ENCODE measurements at regions not wholly inside any gene's neighbourhood (a gene's known extent, or its start where the extent isn't known, plus 50 kb on each side); places are given as distances from the start of the nearest gene placed in this dataset.

DNA sequence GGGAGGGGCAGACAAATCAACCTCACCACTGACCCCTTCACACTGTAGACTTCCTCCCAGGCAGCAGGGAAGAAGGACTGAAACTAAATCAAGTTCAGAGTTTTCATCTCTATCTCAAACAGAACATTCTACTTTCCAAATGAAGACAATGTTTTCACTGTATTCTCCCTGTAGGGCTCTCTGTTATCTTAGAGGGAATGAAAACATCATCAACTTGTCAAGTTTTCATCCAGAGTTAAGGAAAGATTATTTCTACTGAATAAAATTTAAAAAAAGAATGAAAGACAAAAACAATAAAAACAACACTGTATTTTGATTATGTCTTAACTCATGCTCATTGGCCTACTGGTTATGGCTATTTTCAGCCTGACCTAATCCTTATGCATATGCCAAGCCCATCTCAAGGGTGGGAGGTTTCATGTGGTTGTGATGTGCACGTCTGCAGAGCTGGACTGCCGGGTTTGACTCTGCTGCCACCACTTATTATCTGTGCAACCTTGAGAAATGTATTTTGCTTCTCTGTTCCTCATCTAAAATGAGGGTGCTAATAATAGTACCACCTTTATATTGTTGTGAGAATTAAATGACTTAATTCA lies 152.0 kb upstream of the AVPR1A start:
- Histone ChIP-seq H3K27ac (no peak overlapping the region), H3K9me3 (no peaks in the 10 kb centered on the region), H3K36me3 (replicated peaks in 1 of 2; ENCODE audit: insufficient read depth in 1 of 2, low read depth in 2 of 2) (no peaks in the 10 kb centered on the region), H3K4me3 (no peak overlapping the region), H3K4me1 (no peaks in the 10 kb centered on the region), H3K27me3 (no peaks in the 10 kb centered on the region)
- DNase-seq (no peak), ATAC-seq (no peak)
- no peak for TF ChIP-seq POLR2A (IDR thresholded peaks at IDR 0.05)
- TF ChIP-seq, protein P1, sequence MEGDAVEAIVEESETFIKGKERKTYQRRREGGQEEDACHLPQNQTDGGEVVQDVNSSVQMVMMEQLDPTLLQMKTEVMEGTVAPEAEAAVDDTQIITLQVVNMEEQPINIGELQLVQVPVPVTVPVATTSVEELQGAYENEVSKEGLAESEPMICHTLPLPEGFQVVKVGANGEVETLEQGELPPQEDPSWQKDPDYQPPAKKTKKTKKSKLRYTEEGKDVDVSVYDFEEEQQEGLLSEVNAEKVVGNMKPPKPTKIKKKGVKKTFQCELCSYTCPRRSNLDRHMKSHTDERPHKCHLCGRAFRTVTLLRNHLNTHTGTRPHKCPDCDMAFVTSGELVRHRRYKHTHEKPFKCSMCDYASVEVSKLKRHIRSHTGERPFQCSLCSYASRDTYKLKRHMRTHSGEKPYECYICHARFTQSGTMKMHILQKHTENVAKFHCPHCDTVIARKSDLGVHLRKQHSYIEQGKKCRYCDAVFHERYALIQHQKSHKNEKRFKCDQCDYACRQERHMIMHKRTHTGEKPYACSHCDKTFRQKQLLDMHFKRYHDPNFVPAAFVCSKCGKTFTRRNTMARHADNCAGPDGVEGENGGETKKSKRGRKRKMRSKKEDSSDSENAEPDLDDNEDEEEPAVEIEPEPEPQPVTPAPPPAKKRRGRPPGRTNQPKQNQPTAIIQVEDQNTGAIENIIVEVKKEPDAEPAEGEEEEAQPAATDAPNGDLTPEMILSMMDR (IDR thresholded peaks at IDR 0.05), result no peak
- intact Hi-C loops (cut with DNase I), result no loop called here
- WGBS, 2 donors, result 37 to 59% methylated on average over 2 of the region's 2 CpGs

DNA sequence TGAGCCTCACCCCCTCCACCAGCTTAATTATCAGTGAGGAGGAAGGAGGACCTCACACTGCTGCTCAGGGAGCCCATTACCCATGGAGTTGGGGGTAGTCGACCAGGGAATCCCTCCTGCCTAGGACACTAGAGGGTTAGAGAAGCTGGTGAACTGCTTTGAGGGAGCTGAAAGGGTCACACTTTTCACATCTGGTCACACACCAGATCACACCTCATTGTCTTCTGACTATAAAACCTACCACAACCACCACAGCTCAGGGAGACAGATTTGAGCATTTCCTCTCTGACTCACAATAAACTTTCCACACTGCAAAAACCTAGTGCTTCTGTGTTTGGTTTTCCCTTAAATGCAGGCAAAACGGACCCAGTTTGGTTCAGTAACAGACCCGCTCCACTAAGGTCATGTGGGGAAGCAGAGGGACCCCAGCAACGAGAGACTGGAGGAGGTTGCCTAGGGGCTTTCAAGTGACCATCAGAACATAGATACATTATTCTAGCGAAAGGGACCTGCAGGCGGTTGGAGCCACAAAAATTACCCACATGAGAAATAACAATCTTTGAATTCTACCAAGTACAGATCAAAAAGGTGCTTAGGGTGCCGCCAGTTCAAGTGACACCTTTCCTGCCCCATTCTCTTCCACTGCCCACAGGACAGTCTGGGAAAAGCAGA lies 151.4 kb upstream of the AVPR1A start:
- H3K27ac ChIP-seq, result no peak overlapping the region
- no peak for TF ChIP-seq POLR2A (IDR thresholded peaks at IDR 0.05)
- TF ChIP-seq, protein P1 (IDR thresholded peaks at IDR 0.05), result no peak
- H3K4me3 ChIP-seq, result no peak overlapping the region
- DNase-seq, result no peak
- H3K27me3 ChIP-seq, result no peaks in the 10 kb centered on the region
- no peaks in the 10 kb centered on the region for H3K36me3 ChIP-seq (replicated peaks in 1 of 2; ENCODE audit: insufficient read depth in 1 of 2, low read depth in 2 of 2)
- WGBS, 2 donors, result 44 to 45% methylated on average over 7 of the region's 7 CpGs
- H3K9me3 ChIP-seq, result no peaks in the 10 kb centered on the region
- H3K4me1 ChIP-seq, result no peaks in the 10 kb centered on the region
- intact Hi-C loops (cut with DNase I), result no loop called here
- ATAC-seq, result no peak

DNA sequence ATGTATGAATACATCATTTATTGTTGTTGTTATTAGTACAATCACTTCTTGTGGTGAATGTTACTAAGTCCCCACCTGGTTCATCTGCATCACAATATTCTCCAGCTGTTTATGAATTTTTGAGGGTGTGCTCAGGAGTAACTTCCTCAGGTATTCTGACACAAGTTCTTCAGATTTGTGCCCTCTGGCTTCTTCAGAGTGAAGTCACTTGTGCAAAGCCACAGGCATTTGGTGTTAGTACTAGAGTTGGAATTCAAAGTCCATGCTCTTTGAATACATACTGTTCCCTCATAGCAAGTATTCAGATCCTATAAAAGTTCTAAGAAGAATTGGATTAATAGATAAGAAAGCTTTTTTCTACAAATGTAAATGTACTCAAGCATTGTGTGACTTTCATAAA lies 150.3 kb upstream of the AVPR1A start:
- H3K27ac ChIP-seq, result no peak overlapping the region
- no peaks in the 10 kb centered on the region for H3K36me3 ChIP-seq (replicated peaks in 1 of 2; ENCODE audit: insufficient read depth in 1 of 2, low read depth in 2 of 2)
- no peak for ATAC-seq
- DNase-seq, result no peak
- H3K4me1 ChIP-seq, result no peaks in the 10 kb centered on the region
- TF ChIP-seq, protein P1 (IDR thresholded peaks at IDR 0.05), result no peak
- TF ChIP-seq POLR2A (IDR thresholded peaks at IDR 0.05), result no peak
- intact Hi-C loops (cut with DNase I), result no loop called here
- no peak overlapping the region for H3K4me3 ChIP-seq
- no peaks in the 10 kb centered on the region for H3K9me3 ChIP-seq
- H3K27me3 ChIP-seq, result no peaks in the 10 kb centered on the region

DNA sequence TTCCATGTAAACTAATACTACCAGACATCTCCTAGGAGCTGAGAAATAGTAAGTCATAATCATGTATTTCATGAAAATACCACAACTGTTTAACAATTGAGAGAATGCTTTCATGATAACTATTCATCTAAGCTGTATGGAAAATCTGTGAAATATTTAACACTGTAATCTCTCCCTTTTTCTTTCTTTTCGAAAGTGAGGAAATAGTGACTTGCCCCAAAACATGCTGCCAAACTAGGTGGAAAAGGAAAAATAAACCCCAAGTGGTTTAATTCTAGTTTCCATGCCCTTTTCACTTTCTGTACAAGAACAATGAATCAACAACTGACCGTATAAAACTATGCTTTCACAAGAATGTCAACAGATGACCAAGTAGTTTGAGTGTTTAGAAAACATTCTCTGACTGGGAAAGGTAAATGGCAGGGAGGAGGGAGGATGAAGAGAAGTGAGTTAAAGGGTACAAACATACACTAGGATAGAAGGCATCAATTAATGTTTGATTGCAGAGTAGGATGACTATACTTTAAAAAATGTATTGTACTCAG lies 147.5 kb upstream of the AVPR1A start:
- ATAC-seq (no peak), DNase-seq (no peak)
- Histone ChIP-seq H3K4me1 (peaks cover 7% of the 10 kb centered on the region), H3K4me3 (no peak overlapping the region), H3K27ac (no peak overlapping the region), H3K27me3 (no peaks in the 10 kb centered on the region), H3K9me3 (no peaks in the 10 kb centered on the region), H3K36me3 (replicated peaks in 1 of 2; ENCODE audit: insufficient read depth in 1 of 2, low read depth in 2 of 2) (no peaks in the 10 kb centered on the region)
- WGBS, 2 donors, result 37 to 48% methylated on average over 2 of the region's 2 CpGs
- TF ChIP-seq, protein P1 (IDR thresholded peaks at IDR 0.05), result no peak
- no peak for TF ChIP-seq POLR2A (IDR thresholded peaks at IDR 0.05)
- intact Hi-C loops (cut with DNase I), result no loop called here

DNA sequence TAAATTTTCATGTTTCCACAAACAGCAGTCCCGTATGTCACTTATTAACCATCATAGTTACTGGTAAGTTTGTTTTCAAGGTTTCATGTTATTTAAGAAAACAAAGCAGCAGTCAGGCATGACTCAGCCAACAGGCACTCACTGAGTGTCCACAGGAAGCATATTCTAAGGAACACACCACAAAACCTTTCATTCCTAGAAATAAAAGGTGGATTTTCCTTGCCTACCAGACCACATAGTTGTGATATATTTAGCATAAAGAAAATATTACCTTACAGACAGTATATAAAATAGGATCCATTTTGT lies 143.3 kb upstream of the AVPR1A start:
- 3 to 11% methylated on average over 1 of the region's 1 CpG for whole genome bisulfite sequencing, 2 donors
- Histone ChIP-seq H3K4me3 (no peak overlapping the region), H3K36me3 (replicated peaks in 1 of 2; ENCODE audit: insufficient read depth in 1 of 2, low read depth in 2 of 2) (no peaks in the 10 kb centered on the region), H3K9me3 (no peaks in the 10 kb centered on the region), H3K27ac (peak overlapping the region in 1 of 4 donors; percentile 2), H3K4me1 (peaks cover 7% of the 10 kb centered on the region), H3K27me3 (no peaks in the 10 kb centered on the region)
- intact Hi-C loops (cut with DNase I), result no loop called here
- peak; percentile 81 for ATAC-seq
- peak in 3 of 4 donors; percentile 22 to 25 (median 23) for DNase-seq
- TF ChIP-seq POLR2A (IDR thresholded peaks at IDR 0.05), result no peak
- TF ChIP-seq, protein P1 (IDR thresholded peaks at IDR 0.05), result no peak
